ENCODE measurements at regions not wholly inside any gene's neighbourhood (a gene's known extent, or its start where the extent isn't known, plus 50 kb on each side); places are given as distances from the start of the nearest gene placed in this dataset.

DNA sequence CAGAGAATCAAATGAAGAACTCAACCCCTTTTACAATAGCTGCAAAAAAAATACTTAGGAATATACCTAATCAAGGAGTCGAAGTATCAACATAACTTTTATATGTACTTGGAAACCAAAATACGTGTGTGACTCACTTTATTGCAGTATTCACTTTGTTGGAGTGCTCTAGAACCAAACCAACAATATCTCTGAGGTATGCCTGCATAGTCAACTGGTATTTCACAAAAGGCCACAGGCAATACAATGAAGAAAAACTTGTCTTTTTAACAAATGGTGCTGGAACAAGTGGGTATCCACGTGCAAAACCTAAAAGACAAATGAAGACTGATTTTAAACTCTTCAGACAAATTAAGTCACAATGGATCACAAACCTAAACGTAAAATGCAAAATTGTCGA lies 385.7 kb downstream of the TLE1 start:
- TF ChIP-seq, protein P1, sequence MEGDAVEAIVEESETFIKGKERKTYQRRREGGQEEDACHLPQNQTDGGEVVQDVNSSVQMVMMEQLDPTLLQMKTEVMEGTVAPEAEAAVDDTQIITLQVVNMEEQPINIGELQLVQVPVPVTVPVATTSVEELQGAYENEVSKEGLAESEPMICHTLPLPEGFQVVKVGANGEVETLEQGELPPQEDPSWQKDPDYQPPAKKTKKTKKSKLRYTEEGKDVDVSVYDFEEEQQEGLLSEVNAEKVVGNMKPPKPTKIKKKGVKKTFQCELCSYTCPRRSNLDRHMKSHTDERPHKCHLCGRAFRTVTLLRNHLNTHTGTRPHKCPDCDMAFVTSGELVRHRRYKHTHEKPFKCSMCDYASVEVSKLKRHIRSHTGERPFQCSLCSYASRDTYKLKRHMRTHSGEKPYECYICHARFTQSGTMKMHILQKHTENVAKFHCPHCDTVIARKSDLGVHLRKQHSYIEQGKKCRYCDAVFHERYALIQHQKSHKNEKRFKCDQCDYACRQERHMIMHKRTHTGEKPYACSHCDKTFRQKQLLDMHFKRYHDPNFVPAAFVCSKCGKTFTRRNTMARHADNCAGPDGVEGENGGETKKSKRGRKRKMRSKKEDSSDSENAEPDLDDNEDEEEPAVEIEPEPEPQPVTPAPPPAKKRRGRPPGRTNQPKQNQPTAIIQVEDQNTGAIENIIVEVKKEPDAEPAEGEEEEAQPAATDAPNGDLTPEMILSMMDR (IDR thresholded peaks at IDR 0.05; ENCODE audit: extremely low read depth, missing control alignments) = no peak
- no peak for DNase-seq (ENCODE audit: low spot score)

DNA sequence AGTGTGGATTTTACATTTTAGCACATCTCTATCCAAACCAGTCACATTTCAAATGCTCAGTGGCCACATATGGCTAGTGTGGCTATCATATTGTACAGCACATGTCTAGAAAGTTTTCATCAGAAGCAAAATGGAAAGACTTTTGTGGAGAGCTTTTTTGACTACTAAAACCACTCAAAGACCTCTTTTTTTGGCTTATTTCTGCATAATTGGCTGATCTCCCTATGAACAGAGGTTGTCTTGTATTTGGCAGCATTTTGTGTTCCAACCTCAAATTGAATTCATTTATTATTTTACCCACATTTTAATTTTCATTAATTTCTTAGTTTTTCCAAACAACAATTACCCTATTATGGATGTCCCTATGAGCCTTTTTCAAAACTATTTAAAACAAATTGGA lies 395.7 kb downstream of the TLE1 start:
- no peak for DNase-seq (ENCODE audit: low spot score)
- TF ChIP-seq, protein P1 (IDR thresholded peaks at IDR 0.05; ENCODE audit: extremely low read depth, missing control alignments) = no peak

GRCh38 chr9:81292056-81292805 lies 397.1 kb downstream of the TLE1 start:
- no peak for DNase-seq (ENCODE audit: low spot score)
- TF ChIP-seq, protein P1 (IDR thresholded peaks at IDR 0.05; ENCODE audit: extremely low read depth, missing control alignments) = no peak

DNA sequence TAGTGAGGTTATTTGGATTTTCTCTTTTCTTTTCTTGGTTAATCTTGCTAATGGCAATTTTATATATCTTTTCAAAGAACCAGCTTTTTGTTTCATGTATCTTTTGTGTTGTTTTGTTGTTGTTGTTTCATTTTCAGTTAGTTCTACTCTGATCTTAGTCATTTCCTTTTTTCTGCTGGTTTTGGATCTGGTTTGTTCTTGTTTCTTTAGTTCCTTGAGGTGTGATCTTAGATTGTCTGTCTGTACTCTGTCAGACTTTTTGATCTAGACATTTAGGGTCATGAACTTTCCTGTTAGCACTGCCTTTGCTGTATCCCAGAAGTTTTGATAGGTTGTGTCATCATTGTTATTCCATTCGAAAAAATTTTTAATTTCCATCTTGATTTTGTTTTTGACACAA lies 399.7 kb downstream of the TLE1 start:
- no peak for DNase-seq (ENCODE audit: low spot score)
- TF ChIP-seq, protein P1 (IDR thresholded peaks at IDR 0.05; ENCODE audit: extremely low read depth, missing control alignments) = no peak

DNA sequence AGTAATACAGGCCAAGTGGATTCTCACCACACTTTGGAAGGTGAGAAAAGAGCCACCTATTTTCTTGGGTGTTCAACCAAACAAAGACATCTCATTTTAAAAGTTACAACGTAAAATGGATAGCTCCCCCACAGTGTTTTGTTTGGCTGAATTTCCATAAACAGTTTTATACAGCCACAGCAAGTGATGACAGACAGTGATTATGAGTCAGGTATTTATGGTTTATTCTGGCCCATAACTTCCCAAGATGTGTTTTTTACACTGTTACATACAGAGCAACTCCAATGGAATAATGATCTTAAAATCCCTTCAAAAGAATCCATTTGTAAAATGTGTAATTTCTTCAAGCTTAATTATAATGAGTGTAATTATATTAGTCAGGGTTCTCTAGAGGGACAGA lies 421.3 kb downstream of the TLE1 start:
- TF ChIP-seq, protein P1 (IDR thresholded peaks at IDR 0.05; ENCODE audit: extremely low read depth, missing control alignments) = no peak
- DNase-seq (ENCODE audit: low spot score) = no peak

GRCh38 chr9:81266674-81267073 lies 422.7 kb downstream of the TLE1 start:
- TF ChIP-seq, protein P1 (IDR thresholded peaks at IDR 0.05; ENCODE audit: extremely low read depth, missing control alignments) = no peak
- no peak for DNase-seq (ENCODE audit: low spot score)

DNA sequence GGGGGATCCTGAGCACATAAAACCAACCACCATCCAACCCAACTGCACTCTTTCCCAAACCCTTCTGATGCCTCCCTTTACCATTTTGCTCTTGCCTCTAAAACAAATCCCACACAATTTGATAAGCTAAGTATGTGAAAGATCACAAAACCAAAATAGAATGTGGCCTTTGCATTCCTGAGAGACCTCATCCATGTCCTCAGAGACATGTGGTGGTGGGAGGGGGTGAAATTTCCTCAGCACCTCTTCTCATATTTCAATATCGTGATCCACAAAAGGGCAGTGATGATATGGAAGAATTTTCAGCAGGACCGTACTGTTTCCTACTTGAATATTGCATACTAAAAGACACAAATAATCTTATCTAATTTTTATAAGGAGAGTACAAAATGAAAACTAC lies 423.3 kb downstream of the TLE1 start:
- TF ChIP-seq, protein P1 (IDR thresholded peaks at IDR 0.05; ENCODE audit: extremely low read depth, missing control alignments) = no peak
- no peak for DNase-seq (ENCODE audit: low spot score)
